Spleen (tissue), 11 donors: ENCODE measurements at regions not wholly inside any gene's neighbourhood (a gene's known extent, or its start where the extent isn't known, plus 50 kb on each side); places are given as distances from the start of the nearest gene placed in this dataset.

ENCODE experiments used
- DNase-seq: peaks from one replicate; pipeline ENCODE4 v3.0.0-alpha.2; 2020
- H3K27ac ChIP-seq, 8 donors: fragments of 200-600 bp; sonication (generic) in 7 of 8; 1 replicate in 4 of 8; 2 replicates in 4 of 8; pipeline versions ENCODE4 v1.5.0 to v1.8.0; 2016 to 2021; ENCODE audit warnings: inconsistent platforms in 4 of 8, mild to moderate bottlenecking in 4 of 8, moderate library complexity in 1 of 8
- H3K27me3 ChIP-seq, 7 donors: fragments of 200-600 bp; sonication (generic) in 6 of 7; replicated peaks in 1 of 7; 1 replicate in 4 of 7; 2 replicates in 3 of 7; pipeline versions ENCODE4 v1.5.0 to v1.8.0; 2016 to 2021; ENCODE audit warnings: inconsistent platforms in 3 of 7, mild to moderate bottlenecking in 1 of 7
- H3K36me3 ChIP-seq, 6 donors: fragments of 200-600 bp; sonication (generic) in 5 of 6; 1 replicate in 4 of 6; 2 replicates in 2 of 6; pipeline versions ENCODE4 v1.5.0 to v1.8.0; 2016 to 2021; ENCODE audit warnings: inconsistent platforms in 2 of 6
- H3K4me1 ChIP-seq, 6 donors: fragments of 200-600 bp; sonication (generic) in 5 of 6; 1 replicate in 3 of 6; 2 replicates in 3 of 6; pipeline versions ENCODE4 v1.5.0 to v1.8.0; 2016 to 2021; ENCODE audit warnings: inconsistent platforms in 3 of 6
- H3K4me3 ChIP-seq, 8 donors: fragments of 200-600 bp; sonication (generic) in 7 of 8; 1 replicate in 4 of 8; 2 replicates in 4 of 8; pipeline versions ENCODE4 v1.5.0 to v1.8.0; 2016 to 2021; ENCODE audit warnings: inconsistent platforms in 4 of 8, mild to moderate bottlenecking in 4 of 8, moderate library complexity in 2 of 8
- H3K9me3 ChIP-seq, 8 donors: fragments of 200-600 bp; sonication (generic) in 7 of 8; 1 replicate in 4 of 8; 2 replicates in 4 of 8; pipeline versions ENCODE4 v1.5.0 to v1.8.0; 2016 to 2021; ENCODE audit warnings: inconsistent platforms in 4 of 8
- CTCF ChIP-seq, 11 experiments: fragments of 200-600 bp in 7 of 11; fragments of 450-650 bp in 4 of 11; sonication (generic) in 4 of 11; IDR thresholded peaks in 8 of 11; conservative IDR thresholded peaks in 3 of 11; 1 replicate in 7 of 11; 2 replicates in 4 of 11; pipeline versions ENCODE4 v1.4.0 to v1.8.0; 2016 to 2021; ENCODE audit warnings: antibody characterized with exemption in 11 of 11, inconsistent platforms in 4 of 11, mild to moderate bottlenecking in 1 of 11
- POLR2A ChIP-seq, 3 donors: fragments of 450-650 bp; IDR thresholded peaks; one replicate each; pipeline ENCODE4 v1.5.1; 2017; ENCODE audit warnings: antibody characterized with exemption in 3 of 3, mild to moderate bottlenecking in 1 of 3
- POLR2AphosphoS5 ChIP-seq, 3 donors: sonication (generic); formaldehyde crosslinking; IDR thresholded peaks; one replicate each; pipeline ENCODE4 v1.5.1; 2017; ENCODE audit warnings: antibody characterized with exemption in 3 of 3
- WGBS, 5 donors: extraction: QIAGEN DNeasy Blood & Tissue Kit in 3 of 5; methylation state at CpG; one replicate each; pipeline versions ENCODE4 v1.1.5 to v1.1.7; 2013 to 2018; 5-methylcytosine and 5-hydroxymethylcytosine counted together
- intact Hi-C: fragments of 100-400 bp; cut with DNase I; formaldehyde crosslinking; loops from one replicate; pipeline ENCODE4 v1.15.0; 2023; ENCODE audit warnings: low total_unique reads
- donor health status: healthy with polysubstance abuse.
- donor health status: DM: no; HTN: no; CAD: no; lungs with moderate emphysema.
- donor health status: DM: no; HTN: no; CAD: no.
- donor health status: Bipolar disorder and iron deficiency.
- donor health status: healthy.
- donor health status: DM: no; HTN: no; CAD: no.
- donor health status: DM: yes; HTN: yes; CAD: no.

GRCh38 chr2:56934866-56935265 is 751.1 kb downstream of the CCDC85A start:
- no peak for DNase-seq
- Histone ChIP-seq H3K27me3 (no peaks in the 10 kb centered on the region), H3K9me3 (peaks cover 0 to 7% (median 4%) of the 10 kb centered on the region in 8 donors), H3K4me1 (no peaks in the 10 kb centered on the region), H3K27ac (no peak overlapping the region), H3K36me3 (no peaks in the 10 kb centered on the region), H3K4me3 (no peak overlapping the region)
- WGBS, 5 donors = 78 to 91% (median 83%) methylated on average over 1 of the region's 1 CpG
- intact Hi-C loops = no loop called here
- no peak for TF ChIP-seq CTCF (IDR thresholded peaks at IDR 0.05 in 8 of 11, conservative IDR thresholded peaks at IDR 0.05 in 3 of 11)
- TF ChIP-seq POLR2A (IDR thresholded peaks at IDR 0.05) = no peak
- TF ChIP-seq POLR2AphosphoS5 (IDR thresholded peaks at IDR 0.05) = no peak

GRCh38 chr2:56940054-56940453 is 756.3 kb downstream of the CCDC85A start:
- no peak for DNase-seq
- Histone ChIP-seq H3K4me3 (no peak overlapping the region), H3K9me3 (peaks cover 0 to 7% (median 0%) of the 10 kb centered on the region in 8 donors), H3K27ac (no peak overlapping the region), H3K4me1 (no peaks in the 10 kb centered on the region), H3K27me3 (no peaks in the 10 kb centered on the region), H3K36me3 (no peaks in the 10 kb centered on the region)
- intact Hi-C loops = no loop called here
- TF ChIP-seq POLR2A (IDR thresholded peaks at IDR 0.05) (no peak), POLR2AphosphoS5 (IDR thresholded peaks at IDR 0.05) (no peak), CTCF (IDR thresholded peaks at IDR 0.05 in 8 of 11, conservative IDR thresholded peaks at IDR 0.05 in 3 of 11) (no peak)

GRCh38 chr2:56952871-56953270 is 769.1 kb downstream of the CCDC85A start:
- Histone ChIP-seq H3K4me3 (no peak overlapping the region), H3K36me3 (no peaks in the 10 kb centered on the region), H3K27me3 (no peaks in the 10 kb centered on the region), H3K27ac (no peak overlapping the region), H3K4me1 (no peaks in the 10 kb centered on the region), H3K9me3 (peaks cover 0 to 50% (median 17%) of the 10 kb centered on the region in 8 donors)
- intact Hi-C loops = no loop called here
- no peak for DNase-seq
- 86 to 92% (median 87%) methylated on average over 2 of the region's 2 CpGs for WGBS, 5 donors
- TF ChIP-seq CTCF (IDR thresholded peaks at IDR 0.05 in 8 of 11, conservative IDR thresholded peaks at IDR 0.05 in 3 of 11) (no peak), POLR2A (IDR thresholded peaks at IDR 0.05) (no peak), POLR2AphosphoS5 (IDR thresholded peaks at IDR 0.05) (no peak)

GRCh38 chr2:56960581-56960980 is 776.8 kb downstream of the CCDC85A start:
- no peaks in the 10 kb centered on the region for H3K27me3 ChIP-seq
- no peak overlapping the region for H3K27ac ChIP-seq
- no peaks in the 10 kb centered on the region for H3K36me3 ChIP-seq
- no peak overlapping the region for H3K4me3 ChIP-seq
- TF ChIP-seq CTCF (IDR thresholded peaks at IDR 0.05 in 8 of 11, conservative IDR thresholded peaks at IDR 0.05 in 3 of 11) = no peak
- no peaks in the 10 kb centered on the region for H3K4me1 ChIP-seq
- peaks cover 0 to 55% (median 22%) of the 10 kb centered on the region in 8 donors for H3K9me3 ChIP-seq
- DNase-seq = no peak
- WGBS, 5 donors = 72 to 90% (median 79%) methylated on average over 1 of the region's 1 CpG
- intact Hi-C loops = no loop called here
